HUES64 (cell line): ENCODE measurements at regions not wholly inside any gene's neighbourhood (a gene's known extent, or its start where the extent isn't known, plus 50 kb on each side); places are given as distances from the start of the nearest gene placed in this dataset.

ENCODE experiments used
- H3K27ac ChIP-seq: 2 replicates; pipeline ENCODE4 v1.7.0; 2013; ENCODE audit warnings: low read depth, low read length, inconsistent platforms
- H3K27me3 ChIP-seq: 2 replicates; pipeline ENCODE4 v1.6.1; 2013; ENCODE audit warnings: mild to moderate bottlenecking, low read length; ENCODE audit not compliant: insufficient read depth
- H3K36me3 ChIP-seq: 2 replicates; pipeline ENCODE4 v1.6.1; 2013; ENCODE audit warnings: mild to moderate bottlenecking, low read length; ENCODE audit not compliant: insufficient read depth
- H3K4me1 ChIP-seq: 2 replicates; pipeline ENCODE4 v1.6.1; 2013; ENCODE audit warnings: mild to moderate bottlenecking, low read length, moderate library complexity; ENCODE audit not compliant: insufficient read depth
- H3K4me3 ChIP-seq: 2 replicates; pipeline ENCODE4 v1.5.1; 2013; ENCODE audit warnings: mild to moderate bottlenecking, low read length, moderate library complexity
- H3K9ac ChIP-seq: 2 replicates; pipeline ENCODE4 v1.6.1; 2013; ENCODE audit warnings: mild to moderate bottlenecking, low read depth, low read length
- H3K9me3 ChIP-seq: 2 replicates; pipeline ENCODE4 v1.6.1; 2013; ENCODE audit warnings: low read depth, low read length; ENCODE audit not compliant: insufficient read depth
- WGBS: fragments of 150-250, 120-280 bp; methylation state at CpG from one replicate; pipeline ENCODE4 v1.1.7; 2013; ENCODE audit warnings: missing lambda C conversion rate; 5-methylcytosine and 5-hydroxymethylcytosine counted together

DNA sequence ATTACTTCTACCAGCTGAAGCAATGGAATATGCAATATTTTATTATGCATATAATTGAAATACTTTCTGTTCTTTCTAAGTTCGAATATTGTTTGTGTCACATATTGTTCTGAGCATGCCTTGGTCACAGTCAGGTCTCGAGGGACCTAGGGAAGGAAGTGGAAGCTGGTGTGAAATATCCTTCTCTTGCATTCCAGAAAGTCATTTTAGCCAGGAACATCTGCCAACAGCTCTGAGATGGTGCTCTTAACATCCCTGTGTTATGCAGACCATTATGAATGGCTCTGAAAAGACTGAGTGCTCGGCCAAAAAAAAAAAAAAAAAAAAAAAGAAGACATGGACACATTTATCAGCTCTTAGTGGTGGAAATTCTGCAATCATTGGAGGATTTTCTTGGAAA is 132.7 kb upstream of the JAG1 start:
- Histone ChIP-seq H3K27ac (no peak overlapping the region), H3K9me3 (no peaks in the 10 kb centered on the region), H3K9ac (no peak overlapping the region), H3K36me3 (no peaks in the 10 kb centered on the region), H3K4me1 (peaks cover 9% of the 10 kb centered on the region; the same call in 1 of the 2 replicates), H3K4me3 (no peak overlapping the region), H3K27me3 (no peaks in the 10 kb centered on the region)
- 88% methylated on average over 3 of the region's 3 CpGs for WGBS

DNA sequence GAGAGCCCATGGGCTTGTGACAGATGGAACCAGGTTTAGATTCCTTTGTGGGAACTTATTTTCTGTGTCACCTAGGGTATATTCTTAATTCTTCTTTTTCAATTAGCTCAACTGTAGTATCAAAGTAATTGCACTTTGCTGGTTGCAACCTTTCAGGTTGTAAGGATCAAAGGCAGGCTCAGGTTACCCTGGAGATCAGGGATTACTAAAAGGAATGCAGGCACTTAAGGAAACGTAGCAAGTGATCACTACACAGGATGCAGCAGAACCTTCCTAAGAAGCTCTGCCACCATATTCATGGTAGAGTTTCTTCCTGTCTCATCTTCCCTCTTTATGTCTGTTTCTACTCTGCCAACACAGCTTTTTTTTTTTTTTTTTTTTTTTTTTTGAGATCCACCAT is 133.2 kb upstream of the JAG1 start:
- no peaks in the 10 kb centered on the region for H3K9me3 ChIP-seq

DNA sequence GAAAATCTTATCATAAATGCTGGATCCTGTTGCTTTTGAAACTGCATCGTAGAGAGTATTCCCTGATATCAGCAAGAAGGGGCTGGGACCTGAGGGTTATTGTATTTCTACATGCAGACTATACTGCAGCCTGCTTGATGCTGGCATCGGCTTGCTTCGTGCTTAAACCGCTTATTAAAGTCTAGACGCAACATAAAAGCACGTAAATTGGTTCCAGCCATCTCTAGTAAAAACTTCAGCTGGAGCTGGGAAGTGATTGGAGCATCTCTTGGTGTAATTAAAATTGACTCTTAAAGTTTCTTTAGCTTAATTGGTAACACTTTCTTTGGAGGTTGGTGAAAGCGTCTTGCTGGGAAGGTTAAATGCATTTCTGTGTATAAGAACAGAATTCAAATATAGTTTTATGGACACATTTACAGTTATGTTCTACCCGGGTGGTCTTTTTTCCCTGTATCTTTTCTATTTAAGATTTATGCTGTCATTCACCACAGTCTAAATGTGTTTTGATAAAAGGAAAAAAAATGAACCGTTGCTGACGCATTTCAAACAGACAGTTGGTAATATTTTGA is 139.0 kb upstream of the JAG1 start:
- H3K27me3 ChIP-seq = no peaks in the 10 kb centered on the region
- no peak overlapping the region for H3K9ac ChIP-seq
- no peak overlapping the region for H3K4me3 ChIP-seq
- no peak overlapping the region for H3K27ac ChIP-seq
- H3K9me3 ChIP-seq = no peaks in the 10 kb centered on the region
- 91% methylated on average over 10 of the region's 10 CpGs for WGBS
- no peaks in the 10 kb centered on the region for H3K4me1 ChIP-seq
- H3K36me3 ChIP-seq = no peaks in the 10 kb centered on the region

More for the DNA sequence above, 133.2 kb upstream of the JAG1 start:
- Histone ChIP-seq H3K36me3 (no peaks in the 10 kb centered on the region), H3K9ac (no peak overlapping the region), H3K27ac (no peak overlapping the region), H3K4me1 (peaks cover 9% of the 10 kb centered on the region; the same call in 1 of the 2 replicates), H3K27me3 (no peaks in the 10 kb centered on the region), H3K4me3 (no peak overlapping the region)
- WGBS = 52% methylated on average over 1 of the region's 1 CpG

DNA sequence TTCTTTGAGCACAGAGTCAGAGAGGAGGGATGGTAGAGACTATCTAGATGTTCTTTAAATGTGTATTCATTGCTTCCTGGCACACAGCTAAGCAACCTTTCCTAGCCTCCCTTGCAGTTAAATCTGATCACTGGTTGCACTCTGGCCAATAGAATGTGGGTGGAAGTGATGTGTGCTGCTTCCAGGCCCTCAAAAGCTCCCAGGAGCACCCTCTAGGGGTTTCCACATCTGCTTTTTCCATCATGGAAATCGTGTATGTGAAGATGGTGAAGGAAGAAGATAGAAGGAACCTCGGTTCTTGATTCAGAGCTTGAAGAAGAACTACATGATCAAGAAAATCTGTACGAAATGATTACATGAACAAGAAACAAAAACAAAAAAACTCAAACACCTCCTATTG is 149.8 kb upstream of the JAG1 start:
- no peak overlapping the region for H3K9ac ChIP-seq
- no peaks in the 10 kb centered on the region for H3K9me3 ChIP-seq
- no peak overlapping the region for H3K27ac ChIP-seq
- H3K36me3 ChIP-seq = no peaks in the 10 kb centered on the region
- WGBS = 95% methylated on average over 3 of the region's 3 CpGs
- H3K27me3 ChIP-seq = no peaks in the 10 kb centered on the region
- no peaks in the 10 kb centered on the region for H3K4me1 ChIP-seq
- H3K4me3 ChIP-seq = no peak overlapping the region

DNA sequence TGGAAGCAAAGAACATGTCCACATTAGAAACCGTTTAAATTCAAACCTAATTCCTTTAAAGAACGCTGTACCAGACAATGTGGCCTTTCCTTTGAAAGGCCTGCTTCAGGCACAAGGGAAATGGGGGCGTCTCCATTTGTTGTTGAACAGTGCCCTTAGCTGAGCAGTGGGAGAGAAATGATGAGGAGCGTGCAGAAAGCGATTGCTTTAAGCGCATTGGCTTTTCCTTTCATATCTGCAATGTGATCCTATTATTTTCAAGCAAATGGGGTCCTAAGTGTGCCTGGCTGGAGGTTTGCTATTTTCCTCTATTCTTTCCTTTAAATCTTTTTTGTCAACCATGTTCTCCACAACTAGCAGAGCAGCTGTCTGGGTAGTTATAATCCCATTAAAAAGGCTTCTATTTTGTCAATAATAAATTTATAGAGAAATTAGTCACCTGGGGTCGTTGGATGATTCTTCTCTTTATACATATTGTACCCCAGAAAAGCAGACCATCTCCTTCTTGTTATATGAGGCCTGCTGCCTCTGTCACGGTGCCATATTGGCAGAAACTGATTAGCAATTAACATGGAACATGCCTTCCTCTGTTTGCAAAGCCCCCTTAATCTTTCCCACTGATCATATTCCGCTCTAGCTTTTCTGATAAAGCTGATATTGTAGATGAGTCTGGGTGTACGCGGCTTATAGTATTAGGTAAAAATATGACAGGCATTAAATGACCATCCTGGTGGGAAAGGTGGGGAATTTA is 151.1 kb upstream of the JAG1 start:
- H3K4me3 ChIP-seq = no peak overlapping the region
- no peaks in the 10 kb centered on the region for H3K27me3 ChIP-seq
- H3K36me3 ChIP-seq = no peaks in the 10 kb centered on the region
- WGBS = 94% methylated on average over 11 of the region's 11 CpGs
- no peaks in the 10 kb centered on the region for H3K4me1 ChIP-seq
- no peak overlapping the region for H3K27ac ChIP-seq
- no peaks in the 10 kb centered on the region for H3K9me3 ChIP-seq
- H3K9ac ChIP-seq = no peak overlapping the region

DNA sequence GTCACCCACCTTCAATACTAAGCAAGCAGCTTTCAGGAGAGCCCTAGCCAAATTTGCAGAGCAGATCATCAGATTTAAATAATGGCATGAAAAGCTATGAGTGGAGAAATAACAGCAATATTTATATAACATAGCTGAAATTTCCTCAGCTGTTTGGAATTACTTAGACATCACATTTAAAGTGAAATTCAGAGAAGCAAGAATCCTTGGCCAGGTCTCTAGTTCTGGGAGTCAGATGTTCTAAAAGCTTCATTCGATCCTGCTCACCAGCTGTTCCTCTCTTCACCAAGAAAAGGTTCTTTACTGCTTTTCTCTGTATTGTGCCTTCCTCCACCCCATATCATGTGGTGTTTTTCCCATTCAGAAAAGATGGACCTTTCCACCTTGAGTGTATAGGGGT is 152.3 kb upstream of the JAG1 start:
- Histone ChIP-seq H3K27ac (no peak overlapping the region), H3K36me3 (no peaks in the 10 kb centered on the region), H3K9ac (no peak overlapping the region), H3K4me3 (no peak overlapping the region), H3K4me1 (no peaks in the 10 kb centered on the region), H3K9me3 (no peaks in the 10 kb centered on the region), H3K27me3 (no peaks in the 10 kb centered on the region)
- 88% methylated on average over 1 of the region's 1 CpG for WGBS

DNA sequence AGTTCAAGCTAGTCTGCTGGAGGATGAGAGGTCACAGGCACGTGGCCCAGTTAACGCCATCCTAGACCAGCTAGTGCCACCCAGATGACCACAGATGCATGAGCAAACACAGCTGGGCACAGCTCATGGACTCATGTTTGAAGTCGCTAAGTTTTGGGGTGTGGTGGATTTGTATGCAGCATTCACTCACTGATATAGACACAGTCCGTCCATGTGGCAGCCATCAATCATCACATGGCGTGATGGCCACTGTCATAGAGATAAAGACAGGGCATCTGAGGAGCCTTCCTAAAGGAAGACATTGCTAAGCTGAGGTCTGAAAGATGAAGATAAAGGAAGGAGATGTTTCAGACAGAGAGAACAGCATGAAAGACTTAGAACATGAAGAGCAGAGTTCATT is 154.4 kb upstream of the JAG1 start:
- Histone ChIP-seq H3K9ac (no peak overlapping the region), H3K27ac (no peak overlapping the region), H3K36me3 (no peaks in the 10 kb centered on the region), H3K4me1 (no peaks in the 10 kb centered on the region), H3K4me3 (no peak overlapping the region), H3K9me3 (no peaks in the 10 kb centered on the region), H3K27me3 (no peaks in the 10 kb centered on the region)
- 95% methylated on average over 5 of the region's 5 CpGs for WGBS

DNA sequence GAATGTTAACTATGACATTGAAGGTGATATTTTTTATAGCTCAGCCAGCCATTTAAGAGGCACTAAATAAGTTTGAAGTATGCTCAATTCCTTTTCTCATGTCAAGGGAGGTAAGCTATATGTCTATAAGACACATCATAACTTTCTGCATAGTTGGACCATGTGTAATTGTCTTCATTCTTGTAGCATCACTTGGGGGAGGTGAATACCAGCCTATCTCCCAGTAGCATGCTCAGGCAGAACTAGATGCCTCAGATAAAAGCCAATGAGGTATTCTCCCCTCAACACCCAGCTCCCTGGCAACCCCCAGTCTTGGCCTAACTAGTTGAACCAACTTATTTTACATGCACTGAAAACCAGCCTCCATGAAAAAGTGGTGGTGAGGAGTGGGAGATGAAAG is 158.3 kb upstream of the JAG1 start:
- Histone ChIP-seq H3K9me3 (no peaks in the 10 kb centered on the region), H3K4me3 (no peak overlapping the region), H3K27me3 (no peaks in the 10 kb centered on the region), H3K27ac (no peak overlapping the region), H3K4me1 (no peaks in the 10 kb centered on the region), H3K9ac (no peak overlapping the region), H3K36me3 (no peaks in the 10 kb centered on the region)

DNA sequence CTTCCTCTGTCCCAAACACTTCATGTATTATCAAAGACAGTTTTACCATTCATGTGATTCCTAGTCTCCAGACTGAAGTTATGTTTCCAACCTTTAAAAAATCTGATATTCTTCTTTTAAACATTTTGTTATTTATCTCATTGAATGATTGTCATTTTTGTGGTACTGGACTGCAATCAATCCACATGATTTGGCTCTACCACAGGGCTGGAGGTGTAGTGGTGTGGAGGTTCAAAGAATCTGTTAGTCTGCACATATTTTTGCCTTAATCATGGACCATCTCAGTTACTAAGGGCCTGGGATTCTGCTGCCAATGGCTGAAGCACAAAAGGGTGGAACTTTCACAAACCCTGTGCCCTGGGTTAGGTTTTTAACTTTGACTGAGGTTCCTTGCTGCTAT is 164.1 kb upstream of the JAG1 start:
- Histone ChIP-seq H3K9me3 (peaks cover 9% of the 10 kb centered on the region), H3K4me3 (no peak overlapping the region), H3K4me1 (no peaks in the 10 kb centered on the region), H3K27ac (no peak overlapping the region), H3K9ac (no peak overlapping the region), H3K36me3 (no peaks in the 10 kb centered on the region), H3K27me3 (no peaks in the 10 kb centered on the region)

DNA sequence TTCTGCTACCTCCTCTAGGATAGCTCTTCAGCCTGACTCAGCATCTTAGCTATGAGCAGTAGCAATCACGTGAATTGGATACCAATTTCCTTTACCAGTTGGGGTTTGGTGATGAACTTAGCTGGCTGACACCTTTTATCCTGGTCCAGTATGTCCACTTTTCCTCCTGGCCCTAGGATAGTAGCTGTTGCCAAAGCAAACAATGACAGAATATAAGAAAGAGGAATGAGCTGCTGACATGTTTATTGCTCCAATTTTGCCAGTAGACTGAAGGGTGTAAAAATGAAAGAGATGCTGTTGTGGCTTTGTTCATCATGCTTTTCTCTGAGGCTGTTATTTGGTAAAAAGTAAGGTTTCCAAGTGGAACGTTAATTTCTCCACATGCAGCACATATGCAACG is 168.3 kb upstream of the JAG1 start:
- H3K4me1 ChIP-seq = no peaks in the 10 kb centered on the region
- no peak overlapping the region for H3K27ac ChIP-seq
- peaks cover 9% of the 10 kb centered on the region for H3K9me3 ChIP-seq
- no peaks in the 10 kb centered on the region for H3K27me3 ChIP-seq
- WGBS = 89% methylated on average over 3 of the region's 3 CpGs
- H3K36me3 ChIP-seq = no peaks in the 10 kb centered on the region
- H3K9ac ChIP-seq = no peak overlapping the region
- no peak overlapping the region for H3K4me3 ChIP-seq

DNA sequence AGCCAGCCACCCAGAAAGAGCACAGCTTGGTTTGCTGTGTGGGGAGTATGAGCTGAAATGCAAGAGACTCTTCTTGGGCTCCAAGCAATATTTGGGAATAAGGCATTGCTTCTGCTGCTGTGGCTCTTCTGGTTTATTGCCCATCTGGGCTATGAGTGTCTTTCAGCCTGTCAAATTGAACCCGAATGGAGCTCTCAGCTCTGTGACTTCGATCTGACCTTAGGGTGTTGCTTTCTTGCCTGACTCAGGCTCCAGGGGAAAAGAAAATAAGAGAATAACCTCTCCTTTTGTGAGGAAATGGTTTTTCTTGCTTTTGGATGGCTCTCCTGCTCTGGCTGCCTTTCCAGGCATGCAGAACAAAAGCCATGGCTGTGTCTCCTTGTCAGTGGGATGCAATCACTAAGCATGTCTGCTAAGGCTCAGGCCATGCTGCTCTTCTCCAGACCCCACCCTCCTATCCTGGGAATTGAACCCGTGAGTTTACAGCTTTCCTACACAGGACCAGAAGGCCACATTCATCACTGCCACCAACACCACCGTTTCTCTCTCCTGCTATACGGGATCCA is 169.4 kb upstream of the JAG1 start:
- no peak overlapping the region for H3K27ac ChIP-seq
- H3K36me3 ChIP-seq = no peaks in the 10 kb centered on the region
- H3K4me3 ChIP-seq = no peak overlapping the region
- no peaks in the 10 kb centered on the region for H3K4me1 ChIP-seq
- H3K9me3 ChIP-seq = peaks cover 9% of the 10 kb centered on the region
- 90% methylated on average over 5 of the region's 5 CpGs for WGBS
- H3K9ac ChIP-seq = no peak overlapping the region
- no peaks in the 10 kb centered on the region for H3K27me3 ChIP-seq
